PC-3 (cell line): ENCODE measurements at regions not wholly inside any gene's neighbourhood (a gene's known extent, or its start where the extent isn't known, plus 50 kb on each side); places are given as distances from the start of the nearest gene placed in this dataset.

Source experiments
- CTCF ChIP-seq: fragments of 300-600 bp; sonication (generic); conservative IDR thresholded peaks from 2 replicates; pipeline ENCODE4 v1.5.1; 2017; ENCODE audit warnings: antibody characterized with exemption, low read depth, mild to moderate bottlenecking, low read length
- EZH2 ChIP-seq: fragments of 300-600 bp; sonication (generic); IDR thresholded peaks from one replicate; pipeline ENCODE4 v1.6.1; 2017; ENCODE audit warnings: antibody characterized with exemption, mild to moderate bottlenecking, low read length; ENCODE audit not compliant: unreplicated experiment

- no peak for TF ChIP-seq EZH2
- no peak for TF ChIP-seq CTCF
Measured at GRCh38 chr1:37259019-37259418, 215.4 kb upstream of the ZC3H12A start.
